Pancreas (tissue), 10 donors: ENCODE measurements at regions not wholly inside any gene's neighbourhood (a gene's known extent, or its start where the extent isn't known, plus 50 kb on each side); places are given as distances from the start of the nearest gene placed in this dataset.
A peak's percentile ranks its signal among the peaks of the same experiment; 100 is the strongest.

Source experiments
- ATAC-seq, 4 donors: fragments of 200-7000 bp; cut with Tn5 transposase; one replicate each; pipeline versions ENCODE4 v1.8.0 to v1.9.1; 2020; ENCODE audit warnings: mild to moderate bottlenecking in 4 of 4, moderate library complexity in 4 of 4
- DNase-seq, 6 donors: peaks; one replicate each; pipeline ENCODE4 v3.0.0-alpha.2; 2020
- FAIRE-seq: peaks from 2 replicates; lab custom pipeline; 2012; peaks lifted over from hg19 to GRCh38; lab: Jason Lieb, UNC
- H3K27ac ChIP-seq, 4 donors: fragments of 200-600 bp; sonication (generic); 1 replicate in 3 of 4; 2 replicates in 1 of 4; pipeline versions ENCODE4 v1.5.0 to v1.8.0; 2020
- H3K27me3 ChIP-seq, 4 donors: fragments of 200-600 bp; one replicate each; pipeline ENCODE4 v1.8.0; 2021
- H3K36me3 ChIP-seq, 3 donors: fragments of 200-600 bp; sonication (generic) in 1 of 3; one replicate each; pipeline versions ENCODE4 v1.5.0 to v1.8.0; 2020 to 2021
- H3K4me1 ChIP-seq, 3 donors: fragments of 200-600 bp; one replicate each; pipeline ENCODE4 v1.8.0; 2021
- H3K4me3 ChIP-seq, 4 donors: fragments of 200-600 bp; sonication (generic) in 2 of 4; one replicate each; pipeline versions ENCODE4 v1.5.0 to v1.8.0; 2020 to 2021
- H3K9me3 ChIP-seq, 4 donors: fragments of 200-600 bp; one replicate each; pipeline ENCODE4 v1.8.0; 2021
- CTCF ChIP-seq, 4 donors: fragments of 200-600 bp; sonication (generic) in 3 of 4; IDR thresholded peaks; one replicate each; pipeline versions ENCODE4 v1.5.0 to v1.8.0; 2021; ENCODE audit warnings: antibody characterized with exemption in 4 of 4
- WGBS, 2 donors: extraction: QIAGEN DNeasy Blood & Tissue Kit; methylation state at CpG; one replicate each; pipeline ENCODE4 v1.1.7; 2013; 5-methylcytosine and 5-hydroxymethylcytosine counted together
- intact Hi-C, 3 donors: fragments of 100-400 bp; cut with DNase I; formaldehyde crosslinking; loops; one replicate each; pipeline versions ENCODE4 v1.11.1 to v1.14.2; 2022
- donor health status: healthy with polysubstance abuse.
- donor health status: DM: no; HTN: no; CAD: no; lungs with moderate emphysema.
- donor health status: DM: no; HTN: no; CAD: no.
- donor health status: control.
- donor health status: control.
- donor health status: Bipolar disorder and iron deficiency.
- donor health status: DM: yes; HTN: yes; CAD: no.
- donor health status: DM: no; HTN: no; CAD: no.
- donor health status: DM: no; HTN: no; CAD: no.
- donor health status: DM: yes; HTN: yes; CAD: no.

DNA sequence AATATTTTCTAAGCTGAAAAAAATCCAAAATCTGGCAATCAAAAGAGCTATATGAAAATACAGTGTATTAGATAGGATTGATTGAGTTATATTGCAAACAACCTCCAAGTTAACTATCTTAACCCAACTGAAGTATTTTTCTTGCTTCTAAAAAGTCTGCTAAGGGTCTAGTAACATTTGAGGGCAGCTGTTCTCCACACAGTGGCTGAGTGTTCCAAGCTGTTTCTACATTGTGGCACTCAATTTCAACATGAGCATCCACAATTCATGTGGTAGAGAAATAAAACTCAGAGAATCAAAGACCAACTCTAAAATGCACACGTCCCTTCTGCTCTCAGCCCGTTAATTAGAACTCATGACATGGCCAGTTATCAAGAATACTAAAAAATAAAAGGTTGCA lies 340.0 kb downstream of the C12orf50 start:
- DNase-seq (no peak), FAIRE-seq (no peak), ATAC-seq (no peak)
- H3K4me1 ChIP-seq, result peaks cover 0 to 4% (median 0%) of the 10 kb centered on the region in 3 donors
- H3K36me3 ChIP-seq, result no peaks in the 10 kb centered on the region
- TF ChIP-seq CTCF (IDR thresholded peaks at IDR 0.05), result no peak
- H3K4me3 ChIP-seq, result no peak overlapping the region
- intact Hi-C loops, result no loop called here
- H3K27ac ChIP-seq, result no peak overlapping the region
- H3K27me3 ChIP-seq, result no peaks in the 10 kb centered on the region
- no peaks in the 10 kb centered on the region for H3K9me3 ChIP-seq
- 77 to 87% methylated on average over 2 of the region's 2 CpGs for WGBS, 2 donors

DNA sequence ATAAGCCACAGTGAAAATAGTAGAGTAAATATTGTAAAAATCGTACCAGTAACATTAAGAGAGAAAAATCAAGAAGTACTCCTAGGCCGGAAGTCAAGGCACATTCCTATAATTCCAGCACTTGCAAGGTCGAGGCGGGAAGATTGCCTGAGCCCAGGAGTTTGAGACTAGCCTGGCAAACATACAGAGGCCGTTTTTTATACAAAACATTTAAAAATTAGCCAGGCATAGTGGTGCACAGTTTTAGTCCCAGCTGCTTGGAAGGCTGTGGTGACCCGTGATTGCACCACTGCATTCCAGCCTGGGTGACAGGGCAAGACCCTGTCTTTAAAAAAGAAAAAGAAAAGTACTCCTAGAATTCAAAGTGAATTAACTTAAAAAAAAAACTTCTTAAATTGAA lies 341.8 kb downstream of the C12orf50 start:
- ATAC-seq, result peak in 2 of 4 donors; percentile 43 to 58
- no peak overlapping the region for H3K4me3 ChIP-seq
- H3K27ac ChIP-seq, result no peak overlapping the region
- H3K9me3 ChIP-seq, result no peaks in the 10 kb centered on the region
- H3K4me1 ChIP-seq, result peaks cover 0 to 4% (median 0%) of the 10 kb centered on the region in 3 donors
- H3K27me3 ChIP-seq, result no peaks in the 10 kb centered on the region
- 31 to 33% methylated on average over 6 of the region's 6 CpGs for WGBS, 2 donors
- no peak for FAIRE-seq
- intact Hi-C loops, result no loop called here
- no peak for TF ChIP-seq CTCF (IDR thresholded peaks at IDR 0.05)
- peak in 1 of 6 donors; percentile 10 for DNase-seq
- no peaks in the 10 kb centered on the region for H3K36me3 ChIP-seq

GRCh38 chr12:87685696-87686095 lies 343.5 kb downstream of the C12orf50 start:
- no peak for TF ChIP-seq CTCF (IDR thresholded peaks at IDR 0.05)

GRCh38 chr12:87679251-87679650 lies 349.9 kb downstream of the C12orf50 start:
- Histone ChIP-seq H3K9me3 (no peaks in the 10 kb centered on the region), H3K4me3 (no peak overlapping the region), H3K27ac (no peak overlapping the region), H3K27me3 (no peaks in the 10 kb centered on the region), H3K36me3 (no peaks in the 10 kb centered on the region), H3K4me1 (no peaks in the 10 kb centered on the region)
- intact Hi-C loops, result no loop called here
- no peak for FAIRE-seq
- WGBS, 2 donors, result 82 to 94% methylated on average over 2 of the region's 2 CpGs
- no peak for DNase-seq
- ATAC-seq, result no peak
- TF ChIP-seq CTCF (IDR thresholded peaks at IDR 0.05), result no peak

More at GRCh38 chr12:87685696-87686095, 343.5 kb downstream of the C12orf50 start:
- DNase-seq, result no peak
- no peaks in the 10 kb centered on the region for H3K27me3 ChIP-seq
- FAIRE-seq, result no peak
- no peak overlapping the region for H3K27ac ChIP-seq
- peaks cover 0 to 4% (median 0%) of the 10 kb centered on the region in 3 donors for H3K4me1 ChIP-seq
- no peaks in the 10 kb centered on the region for H3K9me3 ChIP-seq
- intact Hi-C loops, result no loop called here
- no peak overlapping the region for H3K4me3 ChIP-seq
- H3K36me3 ChIP-seq, result no peaks in the 10 kb centered on the region
- ATAC-seq, result no peak

DNA sequence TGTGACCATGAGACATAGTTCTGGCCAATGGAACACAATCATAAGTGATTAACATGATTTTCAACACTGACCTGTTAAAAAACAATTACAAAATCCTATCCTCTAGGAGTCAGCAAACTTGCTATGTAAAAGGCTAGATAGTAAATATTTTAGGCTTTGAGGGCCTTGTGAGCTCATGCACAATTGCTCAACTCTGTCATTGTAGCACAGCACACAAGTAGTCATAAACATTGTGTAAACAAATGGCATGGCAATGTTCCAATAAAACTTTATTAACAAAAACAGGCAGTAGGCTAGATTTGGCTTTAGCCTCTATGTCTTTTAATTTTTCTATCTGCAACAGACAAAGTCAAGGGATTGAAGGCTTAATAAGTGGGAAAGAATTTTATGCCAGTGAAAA lies 350.7 kb downstream of the C12orf50 start:
- ATAC-seq, result no peak
- no peak for TF ChIP-seq CTCF (IDR thresholded peaks at IDR 0.05)
- Histone ChIP-seq H3K4me3 (no peak overlapping the region), H3K27me3 (no peaks in the 10 kb centered on the region), H3K9me3 (no peaks in the 10 kb centered on the region), H3K36me3 (no peaks in the 10 kb centered on the region), H3K27ac (no peak overlapping the region), H3K4me1 (no peaks in the 10 kb centered on the region)
- DNase-seq, result no peak
- no peak for FAIRE-seq
- intact Hi-C loops, result no loop called here
